ENCODE measurements at regions not wholly inside any gene's neighbourhood (a gene's known extent, or its start where the extent isn't known, plus 50 kb on each side); places are given as distances from the start of the nearest gene placed in this dataset.

DNA sequence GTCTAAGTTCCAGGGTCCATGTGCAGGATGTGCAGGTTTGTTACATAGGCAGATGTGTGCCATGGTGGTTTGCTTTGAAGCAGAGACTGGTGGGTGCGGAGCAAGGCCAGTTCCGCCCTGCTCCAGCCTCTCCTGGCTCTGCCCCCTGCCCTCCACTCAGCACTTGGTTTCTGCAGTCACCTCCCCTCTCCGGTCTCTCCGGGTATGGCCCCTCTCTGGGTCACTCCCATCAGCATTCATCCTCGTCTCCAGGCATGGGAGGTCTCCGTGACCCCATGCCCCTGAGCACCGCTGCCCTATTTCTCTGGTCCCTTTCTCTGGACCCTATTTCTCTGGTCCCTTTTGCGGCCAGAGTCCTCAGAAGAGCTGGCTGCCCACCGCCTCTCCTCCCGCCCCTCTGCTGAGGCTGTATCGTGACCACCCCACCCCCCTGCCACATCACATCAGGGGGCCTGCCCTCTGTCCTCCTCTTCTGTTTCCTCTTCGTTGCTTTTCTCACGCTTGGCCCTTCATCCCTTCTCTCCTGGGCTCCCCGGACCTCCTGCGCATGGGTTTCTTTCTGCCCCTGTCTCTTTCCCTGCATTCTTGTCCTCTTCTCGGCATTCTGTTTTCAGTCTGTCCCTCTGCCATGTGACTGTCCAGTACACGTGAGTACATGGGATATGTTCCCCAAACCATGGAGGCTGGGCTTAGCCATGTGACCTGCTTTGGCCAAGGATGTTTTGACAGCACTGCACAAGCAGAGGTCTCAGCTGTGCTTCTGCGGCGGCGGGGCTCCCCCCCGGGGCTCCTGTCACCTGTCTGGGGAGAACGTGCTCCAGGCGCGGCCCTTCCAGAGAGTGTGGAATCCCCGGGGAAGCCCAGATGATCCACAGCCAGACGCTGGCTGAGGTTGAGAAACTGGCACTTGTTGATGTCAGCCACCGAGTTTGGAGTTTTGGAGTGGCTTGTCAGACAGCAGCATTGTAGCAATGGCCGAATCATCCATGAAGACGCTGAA lies 54.4 kb upstream of the C1orf174 start:
- no peak for DNase-seq

GRCh38 chr1:3955196-3955772 lies 55.2 kb upstream of the C1orf174 start:
- no peak for DNase-seq

DNA sequence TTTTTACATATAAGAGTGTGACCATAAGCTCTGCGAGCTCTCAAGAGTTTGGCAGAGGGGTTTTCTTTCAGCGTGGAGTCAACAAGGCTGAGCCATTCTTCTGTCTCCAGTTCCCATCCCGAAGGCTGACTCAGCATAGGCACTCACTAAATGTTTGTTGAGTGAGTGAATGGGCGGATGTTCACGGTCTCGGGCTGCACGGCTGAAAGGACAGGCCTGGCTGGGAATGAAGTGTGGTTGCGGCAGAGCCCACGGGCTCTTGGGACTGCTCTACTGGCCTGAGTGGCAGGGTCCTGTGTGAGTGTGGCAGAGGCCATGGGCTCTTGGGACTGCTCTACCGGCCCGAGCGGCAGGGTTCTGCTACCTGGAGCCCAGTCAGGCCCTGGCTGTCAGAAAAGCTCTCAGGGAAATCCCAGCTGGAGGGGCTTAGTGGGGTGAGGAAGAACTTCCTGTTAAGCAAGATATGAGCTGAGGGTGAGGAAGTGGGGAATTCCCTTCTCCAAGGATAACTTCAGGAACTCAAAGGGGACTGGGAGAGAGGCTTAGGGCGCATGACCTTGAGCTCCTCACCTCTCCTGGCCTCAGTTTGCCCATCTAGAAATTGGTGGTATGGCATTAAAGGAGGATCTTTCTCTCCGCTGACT lies 56.6 kb upstream of the C1orf174 start:
- DNase-seq: no peak

DNA sequence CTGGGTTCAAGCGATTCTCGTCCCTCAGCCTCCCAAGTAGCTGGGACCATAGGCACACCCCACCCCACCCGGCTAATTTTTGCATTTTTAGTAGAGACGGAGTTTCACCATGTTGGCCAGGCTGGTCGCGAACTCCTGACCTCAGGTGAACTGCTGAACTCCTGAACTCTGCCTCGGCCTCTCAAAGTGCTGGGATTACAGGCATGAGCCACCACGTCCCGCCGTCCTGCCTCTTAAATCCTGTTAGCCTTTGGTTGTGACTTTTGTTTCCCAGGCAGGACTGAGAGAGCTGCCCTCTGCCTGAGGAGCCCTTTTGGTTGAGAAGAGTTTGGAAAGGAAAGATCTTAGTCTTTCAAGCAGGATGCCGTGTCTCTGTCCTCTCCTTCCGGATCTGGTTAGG lies 59.3 kb upstream of the C1orf174 start:
- DNase-seq: no peak

- DNase-seq: no peak
Measured at GRCh38 chr1:3963554-3963953, 63.5 kb upstream of the C1orf174 start.

GRCh38 chr1:3965693-3966092 lies 65.6 kb upstream of the C1orf174 start:
- DNase-seq: no peak

DNA sequence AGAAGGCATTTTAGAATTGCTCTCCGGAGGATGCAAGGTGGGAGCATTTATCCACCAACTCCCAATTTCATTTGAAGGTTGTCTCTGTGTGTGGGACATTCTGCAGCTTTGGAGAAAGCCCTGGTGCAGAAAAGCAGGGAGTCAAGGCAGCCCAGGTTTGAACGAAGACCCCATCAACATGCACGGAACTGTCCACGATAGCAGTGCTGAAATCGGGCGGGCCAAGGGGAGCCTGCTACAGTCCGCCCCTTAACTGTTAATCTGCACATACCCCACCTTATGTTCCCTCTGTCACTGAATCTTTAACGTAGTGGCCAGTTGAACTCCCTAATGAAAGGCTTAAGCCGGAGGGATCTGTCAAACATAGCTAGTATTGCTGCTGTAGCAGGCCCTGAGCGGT lies 68.8 kb upstream of the C1orf174 start:
- no peak for DNase-seq

GRCh38 chr1:3971981-3972380 lies 71.9 kb upstream of the C1orf174 start:
- no peak for DNase-seq

DNA sequence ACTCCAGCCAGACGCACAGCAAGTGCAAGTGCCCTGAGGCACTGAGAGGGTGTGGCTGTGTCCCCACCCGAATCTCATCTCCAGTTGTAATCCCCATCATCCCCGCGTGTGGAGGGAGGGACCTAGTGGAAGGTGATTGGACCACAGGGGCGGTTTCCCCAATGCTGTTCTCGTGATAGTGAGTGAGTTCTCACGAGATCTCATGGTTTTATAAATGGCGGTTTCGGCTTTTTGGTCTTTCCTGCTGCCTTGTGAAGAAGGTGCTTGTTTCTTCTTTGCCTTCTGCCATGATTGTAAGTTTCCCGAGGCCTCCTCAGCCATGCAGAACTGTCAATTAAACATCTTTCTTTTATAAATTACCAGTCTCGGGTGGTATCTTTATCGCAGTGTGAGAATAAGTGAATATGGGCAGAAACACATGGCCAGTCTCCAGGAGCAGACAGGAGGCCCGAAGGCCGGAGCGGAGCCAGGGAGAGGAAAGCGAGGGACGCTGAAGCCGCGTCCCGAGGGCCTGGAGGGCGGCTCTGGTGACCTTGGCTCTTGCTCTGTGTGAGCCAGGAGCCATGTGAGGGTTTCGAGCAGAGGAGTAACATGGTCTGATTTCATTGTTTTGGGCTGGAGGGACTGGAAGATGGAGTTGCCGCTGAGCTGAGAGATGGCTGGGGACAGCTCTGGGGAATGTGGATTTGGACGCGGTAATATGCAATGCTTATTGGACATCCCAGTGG lies 76.0 kb upstream of the C1orf174 start:
- no peak for DNase-seq

GRCh38 chr1:3976821-3977220 lies 76.7 kb upstream of the C1orf174 start:
- DNase-seq: no peak

DNA sequence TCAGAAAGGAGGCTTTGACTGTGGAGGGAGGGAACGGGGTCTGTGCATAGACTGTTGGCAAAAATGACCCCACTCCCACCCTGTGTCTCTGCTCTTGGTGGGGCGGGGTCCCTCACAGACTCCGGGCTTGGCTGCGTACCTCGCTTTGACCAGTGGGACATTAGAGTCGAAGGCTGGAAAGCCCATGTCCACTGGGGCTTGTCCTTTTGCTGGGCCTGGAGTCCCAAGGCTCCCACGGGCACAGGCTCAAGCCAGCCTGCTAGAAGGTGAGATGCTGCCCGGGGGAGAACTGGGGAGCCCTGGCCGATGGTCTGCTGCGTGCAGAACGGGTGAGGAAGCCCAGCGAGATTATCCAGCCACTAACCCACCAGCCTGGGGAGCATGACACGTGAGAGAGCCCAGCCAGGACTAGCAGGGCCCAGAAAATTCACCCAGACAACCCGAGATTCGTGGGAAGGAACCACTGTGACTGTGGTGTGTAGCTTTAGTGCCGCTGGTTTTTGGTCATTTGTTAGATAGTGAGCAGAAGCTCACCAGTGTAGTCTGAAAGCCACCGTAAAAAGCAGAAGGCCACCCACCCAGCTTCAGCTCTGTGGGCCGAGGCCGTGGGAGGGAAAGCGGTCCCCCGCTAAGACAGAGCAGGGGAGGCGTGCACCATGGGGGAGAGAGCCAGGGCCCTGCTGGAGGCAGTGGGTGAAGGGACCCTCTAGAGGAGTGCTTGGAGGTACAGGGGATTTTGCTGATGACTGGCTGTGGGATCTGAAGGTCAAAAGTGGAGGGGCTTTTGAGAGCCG lies 78.3 kb upstream of the C1orf174 start:
- DNase-seq: no peak

GRCh38 chr1:3978990-3979325 lies 78.9 kb upstream of the C1orf174 start:
- no peak for DNase-seq

GRCh38 chr1:3981261-3981660 lies 81.2 kb upstream of the C1orf174 start:
- DNase-seq: no peak

GRCh38 chr1:3981746-3982505 lies 81.9 kb upstream of the C1orf174 start:
- DNase-seq: no peak

DNA sequence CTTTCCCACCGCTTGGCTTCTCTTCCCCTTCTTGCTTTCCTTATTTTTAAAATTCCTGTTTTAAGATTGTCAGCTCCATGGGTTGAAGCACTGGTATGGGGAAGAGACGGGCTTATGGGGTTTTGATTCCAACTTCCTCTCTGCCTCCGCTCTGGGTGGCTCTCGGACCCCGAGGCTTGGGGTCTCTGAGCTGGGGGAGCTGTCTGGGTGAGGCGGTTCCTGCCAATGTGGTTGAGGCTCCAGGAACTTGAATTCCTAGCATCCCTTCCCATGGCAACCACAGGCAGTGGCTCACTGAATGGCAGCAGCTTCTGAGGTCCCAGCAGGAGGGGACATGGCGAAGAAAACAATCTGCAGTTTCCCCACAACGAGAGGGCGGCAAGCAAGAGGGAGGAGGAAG lies 83.1 kb upstream of the C1orf174 start:
- no peak for DNase-seq

DNA sequence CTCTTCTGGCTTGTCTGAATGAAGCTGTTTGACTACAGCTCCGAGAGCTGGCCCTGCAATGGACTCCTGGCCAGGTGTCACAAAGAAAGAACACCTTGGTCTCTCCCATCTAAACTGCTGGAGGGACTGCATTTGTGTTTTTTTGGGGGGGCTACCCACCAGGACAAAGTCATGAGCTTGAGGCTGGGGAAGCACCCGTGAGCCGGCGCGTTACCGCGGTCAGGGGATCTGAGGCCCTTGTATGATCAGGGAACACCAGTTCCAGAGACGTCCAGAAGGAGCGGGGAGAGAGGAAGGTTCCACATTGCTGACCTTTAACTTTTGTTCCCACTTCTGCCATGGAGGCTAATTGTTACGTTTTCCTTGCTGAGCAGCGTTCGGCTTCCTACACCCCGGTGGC lies 84.5 kb upstream of the C1orf174 start:
- no peak for DNase-seq

- DNase-seq: no peak
Measured at GRCh38 chr1:3986686-3987218, 86.7 kb upstream of the C1orf174 start.

DNA sequence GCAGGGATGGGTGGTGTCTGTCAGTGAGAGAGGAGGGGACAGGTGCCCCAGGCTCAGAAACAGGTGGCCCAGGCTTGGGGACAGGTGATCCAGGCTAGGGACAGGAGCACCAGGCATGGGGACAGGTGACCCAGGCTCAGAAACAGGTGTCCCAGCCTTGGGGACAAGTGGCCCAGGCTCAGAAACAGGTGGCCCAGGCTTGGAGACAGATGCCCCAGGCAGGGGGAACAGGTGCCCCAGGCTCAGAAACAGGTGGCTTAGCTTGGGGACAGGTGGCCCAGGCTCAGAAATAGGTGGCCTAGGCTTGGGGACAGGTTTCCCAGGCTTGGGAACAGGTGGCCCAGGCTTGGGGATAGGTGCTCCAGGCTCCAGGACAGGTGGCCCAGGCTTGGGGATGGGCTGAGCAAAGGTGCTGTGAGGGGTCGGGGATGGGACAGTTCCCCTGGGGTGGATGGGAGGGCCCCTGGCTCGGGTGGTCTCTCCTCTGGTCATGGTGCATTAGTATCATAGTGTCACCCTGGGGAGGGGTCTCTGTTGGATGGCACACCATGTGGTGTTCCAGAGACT lies 87.7 kb upstream of the C1orf174 start:
- DNase-seq: no peak

DNA sequence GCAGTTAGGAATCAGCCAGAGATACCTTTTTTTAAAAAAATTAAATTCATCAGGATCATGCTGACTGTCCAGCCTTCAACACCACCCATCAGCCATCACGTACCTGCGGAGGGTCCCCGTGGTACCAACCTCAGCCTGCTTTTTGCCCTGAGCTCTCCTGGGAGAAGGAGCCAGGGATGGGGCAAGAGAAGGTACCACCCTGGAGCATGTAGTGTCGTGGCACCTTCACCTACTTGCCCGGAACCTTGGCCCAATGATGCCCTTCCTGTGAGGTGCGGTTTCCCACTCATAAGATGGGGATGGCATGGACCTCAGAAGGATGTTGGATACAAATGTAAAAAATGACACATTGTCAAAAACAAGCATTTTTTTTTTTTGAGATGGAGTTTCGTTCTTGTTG lies 88.4 kb upstream of the C1orf174 start:
- DNase-seq: no peak

- DNase-seq: no peak
Measured at GRCh38 chr1:3989465-3989864, 89.4 kb upstream of the C1orf174 start.

- DNase-seq: no peak
Measured at GRCh38 chr1:3992103-3992556, 92.1 kb upstream of the C1orf174 start.
